HCT116 (cell line): ENCODE measurements at regions not wholly inside any gene's neighbourhood (a gene's known extent, or its start where the extent isn't known, plus 50 kb on each side); places are given as distances from the start of the nearest gene placed in this dataset.

ENCODE experiments used
- ATAC-seq: fragments of 200-7000 bp; cut with Tn5 transposase; 2 replicates; pipeline ENCODE4 v1.9.1; 2020; ENCODE audit warnings: mild to moderate bottlenecking, moderate library complexity
- BruUV-seq: library from RNA; stranded (reverse); fragments of 400-500 nt; replicated peaks from 2 replicates; lab custom pipeline; 2021; lab: Mats Ljungman, UMichigan
- CTCF ChIA-PET: fragments of 300-600 bp; sonication (Branson Sonifier 250); formaldehyde crosslinking; loops from one replicate; lab custom pipeline; 2021; ENCODE audit warnings: antibody characterized with exemption; lab: Charles Lee
- POLR2A ChIA-PET: fragments of 300-600, 350-600 bp; sonication (Branson Sonifier 250); formaldehyde crosslinking; loops from one replicate; lab custom pipeline; 2021; ENCODE audit warnings: antibody characterized with exemption; lab: Charles Lee
- RAD21 ChIA-PET, 2 experiments: fragments of 300-600 bp; sonication (Branson Sonifier 250); formaldehyde crosslinking; loops; one replicate each; lab custom pipeline; 2023; ENCODE audit warnings: low total read pairs in 2 of 2; ENCODE audit not compliant: uncharacterized antibody in 2 of 2, unreplicated experiment in 2 of 2, low non-redundant PET in 1 of 2; lab: Charles Lee
- DNase-seq: peaks from one replicate; pipeline ENCODE4 v3.0.0-alpha.2; 2010; ENCODE audit warnings: low read depth, low spot score
- H2AFZ ChIP-seq: fragments of 200-600 bp; shearing (Covaris generic), sonication (generic); 2 replicates; pipeline ENCODE4 v1.6.1; 2017; ENCODE audit warnings: low read depth, mixed run types, mixed read lengths, antibody characterized with exemption, low read length; ENCODE audit not compliant: poor library complexity, severe bottlenecking
- H3K27ac ChIP-seq: 2 replicates; pipeline ENCODE4 v1.5.1; 2012; ENCODE audit warnings: low read depth, low read length
- H3K27me3 ChIP-seq: fragments of 200-600 bp; sonication (generic); 2 replicates; pipeline ENCODE4 v1.6.1; 2016; ENCODE audit warnings: mixed run types, low read length, mixed read lengths; ENCODE audit not compliant: insufficient read depth
- H3K36me3 ChIP-seq, 2 experiments: fragments of 200-500 bp in 1 of 2; fragments of 200-600 bp in 1 of 2; sonication (Bioruptor generic) in 1 of 2; sonication (generic) in 1 of 2; 2 replicates each; pipeline versions ENCODE4 v1.5.1 to v1.6.1; 2014 to 2016; ENCODE audit warnings: low read length in 2 of 2, inconsistent platforms in 1 of 2, mixed read lengths in 1 of 2, mixed run types in 1 of 2; ENCODE audit not compliant: insufficient read depth in 2 of 2, control insufficient read depth in 1 of 2
- H3K4me1 ChIP-seq, 2 experiments: fragments of 200-600 bp in 1 of 2; sonication (generic) in 1 of 2; 2 replicates each; pipeline versions ENCODE4 v1.5.1 to v1.6.1; 2012 to 2017; ENCODE audit warnings: low read length in 2 of 2, inconsistent platforms in 1 of 2, mild to moderate bottlenecking in 1 of 2, mixed read lengths in 1 of 2, mixed run types in 1 of 2, moderate library complexity in 1 of 2; ENCODE audit not compliant: insufficient read depth in 2 of 2, control insufficient read depth in 1 of 2
- H3K4me2 ChIP-seq: fragments of 200-600 bp; sonication (generic); 2 replicates; pipeline ENCODE4 v1.6.1; 2017; ENCODE audit warnings: mixed run types, low read length, mixed read lengths
- H3K4me3 ChIP-seq, 2 experiments: fragments of 200-600 bp in 1 of 2; sonication (generic) in 1 of 2; replicated peaks in 1 of 2; 2 replicates each; pipeline ENCODE4 v1.5.1; 2011 to 2016; ENCODE audit warnings: low read length in 2 of 2, control low read depth in 1 of 2, low read depth in 1 of 2, mild to moderate bottlenecking in 1 of 2, mixed read lengths in 1 of 2, mixed run types in 1 of 2
- H3K79me2 ChIP-seq: fragments of 200-600 bp; sonication (generic); 2 replicates; pipeline ENCODE4 v1.6.1; 2017; ENCODE audit warnings: mild to moderate bottlenecking, mixed run types, low read length, moderate library complexity, mixed read lengths; ENCODE audit not compliant: insufficient read depth
- H3K9ac ChIP-seq: fragments of 200-600 bp; sonication (generic); 2 replicates; pipeline ENCODE4 v1.6.1; 2016; ENCODE audit warnings: low read length, mixed read lengths
- H3K9me2 ChIP-seq: fragments of 200-600 bp; sonication (generic), shearing (Covaris generic); 2 replicates; pipeline ENCODE4 v1.6.1; 2017; ENCODE audit warnings: mixed run types, mild to moderate bottlenecking, moderate library complexity; ENCODE audit not compliant: insufficient read depth
- H3K9me3 ChIP-seq, 2 experiments: fragments of 200-500 bp in 1 of 2; fragments of 200-600 bp in 1 of 2; sonication (Bioruptor generic) in 1 of 2; sonication (generic) in 1 of 2; 2 replicates each; pipeline ENCODE4 v1.6.1; 2014 to 2017; ENCODE audit warnings: low read length in 2 of 2, mixed read lengths in 2 of 2, inconsistent platforms in 1 of 2, low read depth in 1 of 2, mild to moderate bottlenecking in 1 of 2, mixed run types in 1 of 2, moderate library complexity in 1 of 2; ENCODE audit not compliant: control insufficient read depth in 1 of 2, insufficient read depth in 1 of 2
- H4K20me1 ChIP-seq: fragments of 200-600 bp; sonication (generic), shearing (Covaris generic); 2 replicates; pipeline ENCODE4 v1.6.1; 2017; ENCODE audit warnings: mixed run types, mild to moderate bottlenecking, moderate library complexity; ENCODE audit not compliant: insufficient read depth
- CEBPB ChIP-seq: IDR thresholded peaks from 2 replicates; pipeline ENCODE4 v1.6.1; 2012; ENCODE audit warnings: low read depth
- CTCF ChIP-seq, 3 experiments: fragments of 200-600 bp in 1 of 3; sonication (generic) in 1 of 3; IDR thresholded peaks in 2 of 3; conservative IDR thresholded peaks in 1 of 3; 2 replicates each; pipeline ENCODE4 v1.5.1; 2012 to 2017; ENCODE audit warnings: low read depth in 2 of 3, low read length in 2 of 3, antibody characterized with exemption in 1 of 3, borderline replicate concordance in 1 of 3, control low read depth in 1 of 3, mild to moderate bottlenecking in 1 of 3, mixed read lengths in 1 of 3, mixed run types in 1 of 3, moderate library complexity in 1 of 3; ENCODE audit not compliant: insufficient read depth in 1 of 3
- EGR1 ChIP-seq: IDR thresholded peaks from 2 replicates; pipeline ENCODE4 v1.6.1; 2012; ENCODE audit warnings: low read depth
- ELF1 ChIP-seq: IDR thresholded peaks from 2 replicates; pipeline ENCODE4 v1.6.1; 2012; ENCODE audit warnings: low read depth, borderline replicate concordance
- FOSL1 ChIP-seq: IDR thresholded peaks from 2 replicates; pipeline ENCODE4 v1.6.1; 2012; ENCODE audit warnings: low read depth
- JUND ChIP-seq: IDR thresholded peaks from 2 replicates; pipeline ENCODE4 v1.6.1; 2012
- MAX ChIP-seq: IDR thresholded peaks from 2 replicates; pipeline ENCODE4 v1.6.1; 2012
- POLR2A ChIP-seq: IDR thresholded peaks from 2 replicates; pipeline ENCODE4 v1.7.0; 2011; ENCODE audit warnings: borderline replicate concordance; ENCODE audit not compliant: insufficient read depth, insufficient read length; ENCODE audit errors: extremely low read depth
- POLR2AphosphoS5 ChIP-seq: IDR thresholded peaks from 2 replicates; pipeline ENCODE4 v1.6.1; 2011; ENCODE audit warnings: mild to moderate bottlenecking, low read depth, low read length, moderate library complexity
- SRF ChIP-seq: IDR thresholded peaks from 2 replicates; pipeline ENCODE4 v1.6.1; 2012; ENCODE audit warnings: low read depth
- YY1 ChIP-seq: IDR thresholded peaks from 2 replicates; pipeline ENCODE4 v1.6.1; 2011; ENCODE audit warnings: low read length, low read depth, moderate library complexity, mild to moderate bottlenecking; ENCODE audit not compliant: insufficient replicate concordance; ENCODE audit errors: extremely low read depth
- ZBTB33 ChIP-seq: IDR thresholded peaks from 2 replicates; pipeline ENCODE4 v1.6.1; 2011; ENCODE audit warnings: mild to moderate bottlenecking, low read length, moderate library complexity; ENCODE audit not compliant: insufficient replicate concordance; ENCODE audit errors: extremely low read depth
- ZFX ChIP-seq: fragments of 450-650 bp; IDR thresholded peaks from 2 replicates; pipeline ENCODE4 v1.6.1; 2017
- ZNF274 ChIP-seq: fragments of 200-500 bp; sonication (Bioruptor generic); IDR thresholded peaks from 2 replicates; pipeline ENCODE4 v1.6.1; 2014; ENCODE audit warnings: mild to moderate bottlenecking, low read depth, low read length, inconsistent platforms
- intact Hi-C: fragments of 100-400 bp; cut with micrococcal nuclease; formaldehyde crosslinking; loops from 2 replicates; pipeline ENCODE4 v1.10.0; 2022

GRCh38 chr17:71363661-71364060 is 757.2 kb upstream of the SOX9 start:
- DNase-seq (no peak), ATAC-seq (no peak)
- ChIA-PET RAD21 (no interaction called here), POLR2A (no interaction called here), CTCF (no interaction called here)
- Histone ChIP-seq H3K27ac (no peak overlapping the region), H3K9ac (no peak overlapping the region), H3K79me2 (no peaks in the 10 kb centered on the region), H3K36me3 (no peaks in the 10 kb centered on the region), H3K4me1 (no peaks in the 10 kb centered on the region), H3K4me2 (no peak overlapping the region), H4K20me1 (no peaks in the 10 kb centered on the region), H3K9me2 (no peaks in the 10 kb centered on the region), H3K9me3 (no peaks in the 10 kb centered on the region), H3K4me3 (no peak overlapping the region), H3K27me3 (no peaks in the 10 kb centered on the region), H2AFZ (no peak overlapping the region)
- intact Hi-C loops = no loop called here
- BruUV-seq = no TSS peak
- TF ChIP-seq ELF1 = no peak
- no peak for TF ChIP-seq JUND
- TF ChIP-seq ZNF274 = no peak
- no peak for TF ChIP-seq MAX
- no peak for TF ChIP-seq EGR1
- no peak for TF ChIP-seq SRF
- no peak for TF ChIP-seq YY1
- TF ChIP-seq CTCF (IDR thresholded peaks at IDR 0.05 in 2 of 3, conservative IDR thresholded peaks at IDR 0.05 in 1 of 3; ENCODE audit: borderline replicate concordance in 1 of 3, insufficient read depth in 1 of 3, low read depth in 2 of 3, low read length in 2 of 3) = no peak
- no peak for TF ChIP-seq POLR2AphosphoS5

DNA sequence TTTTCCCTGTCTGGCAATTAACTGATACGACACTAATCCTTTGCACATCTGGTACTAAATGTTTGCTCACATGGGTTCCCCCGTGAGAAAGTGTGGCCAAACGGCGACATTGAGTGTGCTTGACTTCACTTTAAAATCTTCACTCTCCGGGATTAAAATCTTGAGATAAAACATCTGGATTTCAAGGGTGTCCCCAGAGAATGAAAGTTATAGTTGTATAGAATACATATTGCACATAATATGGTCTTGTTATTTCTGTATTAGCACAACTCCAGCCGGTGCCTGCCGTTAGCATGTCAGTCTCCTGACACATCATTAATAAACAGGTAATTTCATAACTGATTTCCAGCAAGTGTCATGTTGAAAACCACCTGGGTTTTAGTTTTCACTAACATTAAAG is 749.0 kb upstream of the SOX9 start:
- Histone ChIP-seq H3K27ac (no peak overlapping the region), H3K4me3 (no peak overlapping the region), H3K4me1 (no peaks in the 10 kb centered on the region), H3K27me3 (no peaks in the 10 kb centered on the region), H3K4me2 (no peak overlapping the region), H3K9me3 (no peaks in the 10 kb centered on the region), H4K20me1 (no peaks in the 10 kb centered on the region), H3K79me2 (no peaks in the 10 kb centered on the region), H3K9me2 (no peaks in the 10 kb centered on the region), H3K9ac (no peak overlapping the region), H3K36me3 (no peaks in the 10 kb centered on the region), H2AFZ (no peak overlapping the region)
- intact Hi-C loops = no loop called here
- RAD21 ChIA-PET = no interaction called here
- BruUV-seq = no TSS peak
- CTCF ChIA-PET = no interaction called here
- DNase-seq (no peak), ATAC-seq (no peak)
- POLR2A ChIA-PET = no interaction called here
- TF ChIP-seq JUND (no peak), MAX (no peak), CTCF (IDR thresholded peaks at IDR 0.05 in 2 of 3, conservative IDR thresholded peaks at IDR 0.05 in 1 of 3; ENCODE audit: borderline replicate concordance in 1 of 3, insufficient read depth in 1 of 3, low read depth in 2 of 3, low read length in 2 of 3) (no peak), FOSL1 (no peak), ZFX (no peak), POLR2AphosphoS5 (no peak), CEBPB (no peak), ZBTB33 (no peak), EGR1 (no peak), POLR2A (no peak)
